Testis (tissue), 2 donors: ENCODE measurements at regions not wholly inside any gene's neighbourhood (a gene's known extent, or its start where the extent isn't known, plus 50 kb on each side); places are given as distances from the start of the nearest gene placed in this dataset.
"Not testable (repeated sequence)": the region's sequence is repeated elsewhere in the genome, so short reads cannot be mapped to it uniquely, and the experiment has no call there.

ENCODE experiments used
- DNase-seq: peaks from one replicate; pipeline ENCODE4 v3.0.0-alpha.2; 2019
- H3K27ac ChIP-seq, 2 donors: fragments of 200-600 bp; sonication (generic); one replicate each; pipeline ENCODE4 v1.5.1; 2019
- H3K27me3 ChIP-seq: fragments of 200-600 bp; sonication (generic); one replicate; pipeline ENCODE4 v1.5.1; 2019
- H3K36me3 ChIP-seq: fragments of 200-600 bp; sonication (generic); one replicate; pipeline ENCODE4 v1.5.1; 2017; ENCODE audit warnings: low read depth; ENCODE audit errors: missing control alignments
- H3K4me1 ChIP-seq: fragments of 200-600 bp; sonication (generic); one replicate; pipeline ENCODE4 v1.5.1; 2019
- H3K4me3 ChIP-seq, 2 donors: fragments of 200-600 bp; sonication (generic); one replicate each; pipeline ENCODE4 v1.5.1; 2017 to 2019
- H3K9me3 ChIP-seq: fragments of 200-600 bp; sonication (generic); one replicate; pipeline ENCODE4 v1.5.1; 2017
- CTCF ChIP-seq, 3 experiments: fragments of 450-650 bp in 2 of 3; fragments of 200-600 bp in 1 of 3; sonication (generic) in 1 of 3; IDR thresholded peaks; one replicate each; pipeline ENCODE4 v1.5.1; 2016 to 2019; ENCODE audit warnings: antibody characterized with exemption in 3 of 3, mild to moderate bottlenecking in 2 of 3, moderate library complexity in 1 of 3
- POLR2A ChIP-seq: fragments of 450-650 bp; IDR thresholded peaks from one replicate; pipeline ENCODE4 v1.6.1; 2017; ENCODE audit warnings: antibody characterized with exemption, mild to moderate bottlenecking, moderate library complexity
- WGBS, 2 donors: methylation state at CpG; one replicate each; pipeline ENCODE4 v1.1.5; 2018; 5-methylcytosine and 5-hydroxymethylcytosine counted together
- intact Hi-C: fragments of 100-400 bp; cut with DNase I; formaldehyde crosslinking; loops from one replicate; pipeline ENCODE4 v1.15.1; 2023; ENCODE audit warnings: low total_unique reads

- intact Hi-C loops, result no loop called here
- Histone ChIP-seq H3K27ac (no peak overlapping the region), H3K36me3 (no peaks in the 10 kb centered on the region), H3K9me3 (no peaks in the 10 kb centered on the region), H3K4me1 (peaks cover 11% of the 10 kb centered on the region), H3K4me3 (no peak overlapping the region), H3K27me3 (no peaks in the 10 kb centered on the region)
- TF ChIP-seq POLR2A (no peak), CTCF (IDR thresholded peaks at IDR 0.05) (no peak)
- DNase-seq, result no peak
- WGBS, 2 donors, result 83 to 86% methylated on average over 2 of the region's 2 CpGs
Measured at GRCh38 chr16:79836144-79836543, 235.6 kb upstream of the MAF start.

GRCh38 chr16:79835194-79835593 lies 234.7 kb upstream of the MAF start:
- WGBS, 2 donors, result 96 to 97% methylated on average over 7 of the region's 7 CpGs
- Histone ChIP-seq H3K9me3 (no peaks in the 10 kb centered on the region), H3K36me3 (no peaks in the 10 kb centered on the region), H3K4me3 (no peak overlapping the region), H3K27me3 (no peaks in the 10 kb centered on the region), H3K4me1 (peaks cover 11% of the 10 kb centered on the region), H3K27ac (no peak overlapping the region)
- DNase-seq, result no peak
- TF ChIP-seq CTCF (IDR thresholded peaks at IDR 0.05) (no peak), POLR2A (no peak)
- intact Hi-C loops, result no loop called here

- 88 to 94% methylated on average over 4 of the region's 4 CpGs for WGBS, 2 donors
- H3K27ac ChIP-seq, result no peak overlapping the region
- H3K4me3 ChIP-seq, result no peak overlapping the region
- no peaks in the 10 kb centered on the region for H3K36me3 ChIP-seq
- peaks cover 8% of the 10 kb centered on the region for H3K4me1 ChIP-seq
- TF ChIP-seq CTCF (IDR thresholded peaks at IDR 0.05), result no peak
- no peak for TF ChIP-seq POLR2A
- intact Hi-C loops, result no loop called here
- H3K27me3 ChIP-seq, result no peaks in the 10 kb centered on the region
- no peak for DNase-seq
- H3K9me3 ChIP-seq, result no peaks in the 10 kb centered on the region
Measured at GRCh38 chr16:79834720-79835119, 234.2 kb upstream of the MAF start.

GRCh38 chr16:79834003-79834402 lies 233.5 kb upstream of the MAF start:
- H3K27ac ChIP-seq, DNase-seq, H3K36me3 ChIP-seq, H3K4me1 ChIP-seq, intact Hi-C loops, H3K4me3 ChIP-seq, H3K27me3 ChIP-seq, H3K9me3 ChIP-seq: not testable (repeated sequence)

- Histone ChIP-seq H3K27me3 (no peaks in the 10 kb centered on the region), H3K4me3 (no peak overlapping the region), H3K27ac (no peak overlapping the region), H3K36me3 (no peaks in the 10 kb centered on the region), H3K4me1 (no peaks in the 10 kb centered on the region), H3K9me3 (no peaks in the 10 kb centered on the region)
- WGBS, 2 donors, result 69 to 84% methylated on average over 4 of the region's 4 CpGs
- DNase-seq, result no peak
- intact Hi-C loops, result no loop called here
- no peak for TF ChIP-seq CTCF (IDR thresholded peaks at IDR 0.05)
- TF ChIP-seq POLR2A, result no peak
Measured at GRCh38 chr16:79833559-79833958, 233.0 kb upstream of the MAF start.
